Ovary (tissue), 3 donors: ENCODE measurements at regions not wholly inside any gene's neighbourhood (a gene's known extent, or its start where the extent isn't known, plus 50 kb on each side); places are given as distances from the start of the nearest gene placed in this dataset.

ENCODE experiments used
- CTCF ChIP-seq, 3 donors: fragments of 450-650 bp in 2 of 3; fragments of 200-600 bp in 1 of 3; IDR thresholded peaks; one replicate each; pipeline versions ENCODE4 v1.5.1 to v1.8.0; 2016 to 2022; ENCODE audit warnings: antibody characterized with exemption in 3 of 3, mild to moderate bottlenecking in 1 of 3
- EP300 ChIP-seq: sonication (generic); formaldehyde crosslinking; IDR thresholded peaks from one replicate; pipeline ENCODE4 v1.6.1; 2017; ENCODE audit warnings: antibody characterized with exemption
- POLR2A ChIP-seq: fragments of 450-650 bp; IDR thresholded peaks from one replicate; pipeline ENCODE4 v1.6.1; 2017; ENCODE audit warnings: antibody characterized with exemption, mild to moderate bottlenecking, moderate library complexity
- donor health status: DM: no; HTN: no; CAD: no.

DNA sequence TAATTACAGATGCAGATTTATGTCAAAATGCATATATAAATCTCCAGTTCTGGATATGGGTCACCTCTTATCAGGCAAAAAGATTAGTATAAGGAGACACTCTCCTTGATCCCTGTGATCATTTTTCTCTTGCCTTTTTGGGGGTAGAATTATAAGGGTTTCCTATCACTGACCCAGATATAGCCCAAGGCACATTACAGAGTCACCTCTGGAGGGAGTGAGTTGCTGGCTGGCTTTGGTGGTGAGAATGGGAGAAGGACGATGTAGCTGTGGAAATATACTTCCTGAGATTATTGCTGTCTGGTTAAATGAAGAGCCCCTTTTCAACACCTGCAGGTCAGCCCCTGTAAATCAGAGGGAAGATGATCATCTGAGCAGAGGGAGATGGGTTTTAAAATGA is 418.7 kb downstream of the MTX2 start:
- TF ChIP-seq CTCF (IDR thresholded peaks at IDR 0.05) = no peak
- TF ChIP-seq POLR2A = no peak
- no peak for TF ChIP-seq EP300
